RPMI8226 (cell line): ENCODE measurements at regions not wholly inside any gene's neighbourhood (a gene's known extent, or its start where the extent isn't known, plus 50 kb on each side); places are given as distances from the start of the nearest gene placed in this dataset.
"Not testable (repeated sequence)": the region's sequence is repeated elsewhere in the genome, so short reads cannot be mapped to it uniquely, and the experiment has no call there.

Experiments used
- DNase-seq: peaks from one replicate; pipeline ENCODE4 v3.0.0-alpha.2; 2015

DNA sequence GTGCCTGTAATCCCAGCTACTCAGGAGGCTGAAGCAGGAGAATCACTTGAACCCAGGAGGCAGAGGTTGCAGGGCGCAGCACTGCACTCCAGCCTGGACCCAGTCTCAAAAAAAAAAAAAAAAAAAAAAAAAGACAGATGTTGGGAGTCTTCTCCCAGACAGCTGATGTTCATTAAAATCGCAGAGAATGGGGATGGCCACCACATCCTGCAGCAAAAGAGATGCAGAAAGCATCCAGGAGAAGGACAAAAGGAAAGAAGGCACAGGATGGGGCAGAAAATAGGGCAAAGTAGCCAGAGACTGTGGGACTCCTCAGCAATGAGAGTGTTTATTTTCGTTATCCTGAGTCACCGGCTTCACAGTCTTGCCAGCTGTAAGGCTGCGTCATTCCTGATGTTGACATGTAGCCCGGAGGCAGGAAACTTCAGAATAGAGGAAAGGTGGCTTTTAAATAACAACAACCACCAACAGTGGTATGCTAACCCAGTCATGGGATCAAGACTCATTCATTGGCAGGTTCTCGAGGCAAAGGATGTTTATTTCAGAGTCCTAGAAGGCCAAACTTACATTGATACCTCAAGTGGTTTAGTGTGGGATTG lies 149.5 kb upstream of the SVIL start:
- no peak for DNase-seq

DNA sequence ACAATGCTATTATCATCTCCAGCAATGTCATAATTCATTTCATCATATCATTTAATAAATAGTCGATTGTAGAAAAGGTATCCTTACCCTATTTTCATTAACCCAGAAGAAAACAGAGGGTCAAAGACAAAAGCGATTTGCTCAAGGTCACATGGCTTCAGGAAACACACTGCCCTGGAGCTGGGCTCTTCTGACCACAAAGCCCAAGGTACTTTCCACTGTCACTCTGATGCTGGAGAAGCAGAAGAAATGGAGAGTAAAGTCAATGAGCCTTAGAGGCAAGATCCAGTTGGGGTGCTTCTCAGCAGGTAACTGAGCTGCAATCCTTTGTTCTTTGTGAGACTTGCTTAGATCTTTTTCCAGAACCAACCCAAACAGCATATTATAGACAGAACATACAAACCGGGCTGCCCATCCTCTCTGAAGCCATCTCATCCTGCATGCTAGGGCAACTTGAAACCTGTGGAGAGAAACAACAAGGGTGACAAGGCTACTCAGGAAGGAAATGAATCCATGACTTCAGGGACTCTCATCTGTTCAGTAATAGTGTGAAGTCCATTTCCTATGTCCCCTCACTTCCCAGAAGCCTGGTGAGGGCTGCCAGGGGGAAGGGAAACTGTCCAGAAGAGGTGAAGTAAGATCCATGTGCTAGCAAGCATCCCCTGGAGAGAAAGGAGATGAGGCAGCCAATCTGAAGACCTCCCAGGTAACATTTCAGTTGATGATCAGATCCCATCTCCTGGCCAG lies 148.6 kb upstream of the SVIL start:
- DNase-seq: no peak

DNA sequence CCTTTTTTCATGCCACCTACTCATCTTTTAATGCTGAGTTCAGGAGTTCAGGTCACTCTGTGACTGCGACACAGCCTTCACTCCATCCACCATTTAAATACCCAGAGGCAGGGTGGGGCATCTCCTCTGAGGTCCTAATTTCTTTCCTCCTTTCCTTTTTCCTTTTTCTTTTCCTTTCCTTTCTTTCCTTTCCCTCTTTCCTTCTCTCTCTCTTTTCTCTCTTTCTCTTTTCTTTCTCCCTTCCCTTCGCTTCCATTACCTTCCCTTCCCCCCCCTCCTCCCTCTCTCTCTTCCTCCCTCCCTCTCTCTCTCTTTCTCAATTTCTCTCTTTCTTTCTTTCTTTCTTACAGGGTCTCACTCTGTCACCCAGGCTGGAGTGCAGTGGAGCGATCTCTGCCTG lies 145.9 kb upstream of the SVIL start:
- no peak for DNase-seq

DNA sequence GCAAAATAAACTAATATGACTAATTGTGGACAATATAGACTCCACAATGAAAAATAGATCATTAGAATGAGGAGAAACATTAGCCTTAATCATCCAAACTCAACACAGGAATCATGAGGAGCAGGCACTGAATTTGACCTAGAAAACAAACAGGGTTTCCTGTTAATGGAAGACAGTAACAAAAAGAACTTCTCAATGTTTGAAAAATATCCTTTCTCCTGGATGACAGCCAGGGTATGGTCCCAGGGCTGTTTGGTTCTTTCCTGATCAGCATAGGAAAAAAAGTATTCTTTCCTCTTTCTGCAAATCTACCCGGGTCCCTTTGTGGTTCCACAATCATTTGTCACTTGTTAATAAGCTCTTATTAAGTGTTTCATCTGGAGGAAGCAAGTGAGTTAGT lies 145.3 kb upstream of the SVIL start:
- no peak for DNase-seq

DNA sequence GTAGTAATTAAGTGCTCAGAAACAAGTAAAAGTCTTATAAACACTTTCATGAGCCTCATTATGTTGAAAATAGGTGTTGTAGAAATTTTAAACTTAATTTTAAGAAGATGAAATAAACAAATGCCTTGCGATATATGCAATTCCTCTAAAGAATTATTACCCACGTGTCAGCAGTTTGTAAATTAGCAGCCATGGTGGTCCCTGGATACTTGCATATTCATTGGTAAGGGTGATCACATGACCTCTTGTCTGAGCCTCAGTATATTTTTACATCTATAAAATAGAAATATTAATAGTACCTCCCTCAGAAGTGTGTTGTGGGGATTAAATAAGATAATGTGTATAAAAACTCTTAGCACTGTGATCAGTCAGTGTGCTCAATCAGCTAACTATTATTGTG lies 141.5 kb upstream of the SVIL start:
- no peak for DNase-seq

DNA sequence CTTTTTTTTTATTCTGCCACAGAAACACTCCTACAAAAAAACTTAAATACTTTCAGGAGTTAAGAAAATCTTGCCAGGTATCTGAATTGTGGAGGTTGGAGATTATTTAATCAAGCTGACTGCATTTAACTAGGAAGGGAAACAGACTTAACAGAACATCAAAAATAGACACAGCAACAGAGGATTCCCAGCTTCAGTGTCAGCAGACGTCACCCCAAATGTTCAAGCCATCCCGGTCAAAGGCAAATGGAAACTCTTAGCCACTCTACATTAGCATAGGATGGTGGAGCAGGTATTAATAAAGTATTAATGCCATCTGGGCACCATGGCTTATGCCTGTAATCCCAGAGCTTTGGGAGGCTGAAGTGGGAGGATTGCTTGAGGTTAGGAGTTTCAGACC lies 139.7 kb upstream of the SVIL start:
- no peak for DNase-seq

DNA sequence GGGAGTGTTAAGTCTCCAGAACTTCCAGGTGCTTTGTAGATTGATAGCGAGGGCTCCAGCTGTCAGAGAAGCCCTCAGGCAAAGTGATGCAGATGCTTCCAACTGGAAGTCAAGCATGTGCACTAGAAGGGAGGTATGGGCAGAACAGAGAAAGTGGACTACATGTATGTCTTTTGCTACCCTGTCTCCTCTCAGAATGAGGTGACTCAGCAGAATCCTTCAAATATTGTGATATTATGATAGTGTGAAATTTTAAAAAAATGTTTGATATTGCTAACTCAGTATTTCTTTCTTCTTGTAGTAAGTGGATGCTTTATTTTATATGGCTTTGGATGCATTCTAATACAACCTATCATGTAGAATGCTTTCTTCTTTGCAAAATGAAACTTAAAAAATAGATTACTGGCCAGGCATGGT lies 138.9 kb upstream of the SVIL start:
- DNase-seq: no peak

DNA sequence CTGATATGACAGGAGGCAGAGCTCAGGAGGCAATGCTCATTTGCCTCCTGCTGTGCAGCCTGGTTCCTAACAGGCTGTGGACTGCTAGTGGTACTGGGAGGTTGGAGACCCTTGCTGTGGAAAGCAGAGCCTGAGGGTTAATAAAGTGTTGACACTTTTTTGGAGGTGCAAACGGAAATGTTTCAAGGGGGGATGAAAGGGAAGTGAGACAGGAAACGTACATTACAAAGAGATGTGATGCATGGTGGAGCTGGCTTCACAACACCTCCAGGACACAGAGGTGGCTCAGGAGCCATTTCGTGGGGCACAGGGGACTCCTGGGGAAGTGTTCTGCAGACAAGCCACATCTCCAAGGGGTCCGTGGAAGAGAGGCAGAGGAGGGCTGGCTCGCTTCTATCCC lies 137.6 kb upstream of the SVIL start:
- no peak for DNase-seq

DNA sequence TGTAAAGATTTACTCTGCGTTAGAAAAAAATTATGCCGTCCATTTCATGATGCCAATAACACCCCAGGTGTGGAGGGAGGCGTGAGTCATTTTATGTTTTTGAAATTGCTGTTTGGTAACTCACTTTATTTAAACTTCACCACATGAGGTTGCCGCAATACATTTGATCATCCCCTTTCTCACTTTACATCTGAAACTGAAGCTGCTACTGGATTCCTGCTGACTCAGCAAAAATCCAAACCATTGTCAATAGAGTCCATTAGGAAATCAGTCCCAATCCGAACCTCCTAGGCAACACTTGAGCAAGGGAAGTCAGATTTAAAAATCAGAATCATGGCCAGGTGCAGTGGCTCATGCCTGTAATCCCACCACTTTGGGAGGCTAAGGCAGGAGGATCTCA lies 136.6 kb upstream of the SVIL start:
- DNase-seq: no peak

DNA sequence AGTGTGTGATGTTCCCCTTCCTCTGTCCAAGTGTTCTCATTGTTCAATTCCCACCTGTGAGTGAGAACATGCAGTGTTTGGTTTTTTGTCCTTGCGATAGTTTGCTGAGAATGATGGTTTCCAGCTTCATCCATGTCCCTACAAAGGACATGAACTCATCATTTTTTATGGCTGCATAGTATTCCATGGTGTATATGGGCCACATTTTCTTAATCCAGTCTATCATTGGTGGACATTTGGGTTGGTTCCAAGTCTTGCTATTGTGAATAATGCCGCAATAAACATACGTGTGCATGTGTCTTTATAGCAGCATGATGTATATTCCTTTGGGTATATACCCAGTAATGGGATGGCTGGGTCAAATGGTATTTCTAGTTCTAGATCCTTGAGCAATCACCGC lies 134.5 kb upstream of the SVIL start:
- not testable (repeated sequence) for DNase-seq

DNA sequence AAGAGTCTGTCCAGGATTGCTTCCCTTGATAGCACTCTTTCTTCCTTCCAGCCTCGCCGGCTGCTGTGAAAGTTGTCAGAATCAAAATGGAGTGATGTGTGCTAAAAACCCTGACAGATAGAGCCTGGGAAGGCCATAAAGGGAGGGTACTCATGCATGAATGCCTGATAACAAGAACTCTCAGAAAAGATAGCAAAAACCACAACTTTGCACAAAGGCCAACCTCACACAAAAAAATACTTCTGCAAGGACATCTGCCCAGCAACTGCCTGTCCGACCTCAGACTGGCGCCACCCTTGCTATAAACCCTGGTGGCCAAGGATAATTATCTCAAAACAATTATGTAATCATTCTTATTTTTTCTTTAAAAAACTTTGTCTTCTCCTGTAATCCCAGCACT lies 133.2 kb upstream of the SVIL start:
- no peak for DNase-seq

DNA sequence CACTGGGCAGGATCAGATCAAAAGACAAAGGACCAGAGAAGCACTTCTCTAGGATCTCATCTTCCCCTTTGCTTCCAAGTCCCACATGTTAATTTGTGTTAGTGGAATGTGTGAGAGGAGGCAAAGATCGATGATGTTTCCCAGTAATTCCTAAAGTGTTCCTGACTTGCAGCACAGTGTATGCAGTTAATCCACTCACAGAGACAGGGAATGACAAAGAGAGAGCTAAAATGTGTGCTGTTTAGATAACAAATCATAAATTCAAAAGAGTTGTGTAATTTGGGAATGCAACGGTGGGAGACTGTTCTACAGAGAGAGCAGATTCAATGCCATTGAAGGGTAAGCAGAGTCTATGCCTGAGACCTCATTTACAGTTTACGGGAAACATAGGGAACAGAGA lies 132.0 kb upstream of the SVIL start:
- no peak for DNase-seq

DNA sequence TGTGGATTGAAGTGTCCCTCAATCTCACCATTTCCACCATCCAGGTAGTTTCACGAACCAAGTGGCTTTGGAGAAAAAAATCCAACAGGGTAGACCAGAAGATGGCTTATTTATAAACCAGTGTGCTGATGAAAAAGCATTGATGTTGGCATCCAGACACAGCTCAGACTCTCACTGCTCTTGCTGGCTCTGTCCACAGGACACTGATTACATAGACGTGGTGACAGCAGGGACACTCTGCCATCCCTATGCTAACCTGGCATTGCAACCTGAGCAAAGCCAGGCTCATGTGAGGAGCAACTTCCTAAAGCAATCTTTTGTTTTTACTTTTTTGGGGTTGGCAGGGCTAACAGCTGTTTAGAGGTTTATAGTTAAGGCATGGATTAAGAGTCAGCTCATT lies 130.6 kb upstream of the SVIL start:
- DNase-seq: no peak

DNA sequence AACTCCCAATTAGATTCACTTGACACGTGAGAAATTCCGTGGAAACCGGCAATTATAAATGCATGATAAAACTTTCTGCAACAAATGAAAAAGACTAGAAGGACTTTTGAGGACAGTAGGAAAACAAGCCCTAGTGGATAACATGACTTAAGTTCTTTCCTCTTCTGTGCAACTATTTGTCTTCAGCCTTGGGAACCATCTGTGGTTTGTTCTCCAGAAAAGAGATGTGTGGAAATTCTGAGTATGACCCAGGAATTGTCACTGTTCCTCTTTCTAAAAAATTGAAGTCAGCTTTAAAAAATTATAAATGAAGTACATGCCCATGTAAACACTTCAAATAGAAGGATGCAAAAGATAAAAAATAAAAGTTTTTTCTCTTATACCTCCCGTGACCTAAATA lies 128.6 kb upstream of the SVIL start:
- no peak for DNase-seq

DNA sequence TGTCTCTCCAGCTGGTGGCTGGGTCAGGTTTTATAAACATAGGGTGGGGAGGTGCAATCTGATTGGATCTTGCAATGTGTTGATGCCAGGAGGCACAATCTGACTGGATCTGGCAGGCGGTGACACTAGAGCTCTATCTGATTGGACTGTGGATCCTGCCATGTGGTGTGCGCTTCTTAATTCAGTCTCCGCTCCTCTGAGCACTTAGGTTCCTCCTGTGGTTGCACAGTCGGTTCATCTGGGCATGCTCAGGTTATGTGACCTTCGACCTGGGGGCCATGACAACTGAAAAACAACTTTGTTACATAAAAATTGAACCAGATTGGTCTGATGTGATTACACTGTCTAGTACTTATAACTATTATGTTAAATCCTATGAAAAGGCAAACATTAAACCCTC lies 127.1 kb upstream of the SVIL start:
- no peak for DNase-seq

DNA sequence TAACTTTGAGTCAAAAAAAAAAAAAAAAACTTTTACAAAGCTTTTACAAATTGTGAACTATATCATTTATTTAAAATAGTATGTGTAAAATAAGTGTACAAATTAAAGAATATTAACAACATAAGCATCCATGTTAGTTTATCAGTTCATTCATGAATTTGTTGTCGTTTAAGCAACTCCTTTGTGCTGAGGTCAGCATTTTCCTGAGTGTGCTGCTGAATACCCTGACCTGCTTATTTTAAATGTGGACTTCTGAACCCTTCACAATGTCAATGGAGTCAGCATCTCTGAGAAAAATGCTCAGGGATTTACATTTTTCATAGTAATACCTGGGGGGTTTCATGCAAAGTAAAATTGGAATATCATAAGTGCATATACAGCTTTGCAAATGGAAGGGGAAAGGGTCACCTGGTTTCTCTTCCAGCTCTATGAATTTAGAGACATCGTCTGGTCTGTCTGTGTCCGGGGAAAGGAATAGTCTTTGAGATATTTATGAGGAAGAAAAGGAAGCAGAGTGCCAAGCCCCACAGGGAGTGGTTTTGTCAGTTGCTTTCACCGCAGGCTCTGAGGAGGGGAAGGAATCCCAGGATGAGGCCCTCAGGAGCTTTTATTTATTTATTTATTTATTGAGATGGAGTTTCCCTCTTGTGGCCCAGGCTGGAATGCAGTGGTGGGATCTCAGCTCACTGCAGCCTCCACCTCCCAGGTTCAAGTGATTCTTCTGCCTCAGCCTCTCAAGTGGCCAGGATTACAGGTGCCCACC lies 125.5 kb upstream of the SVIL start:
- peak; percentile 25 for DNase-seq

DNA sequence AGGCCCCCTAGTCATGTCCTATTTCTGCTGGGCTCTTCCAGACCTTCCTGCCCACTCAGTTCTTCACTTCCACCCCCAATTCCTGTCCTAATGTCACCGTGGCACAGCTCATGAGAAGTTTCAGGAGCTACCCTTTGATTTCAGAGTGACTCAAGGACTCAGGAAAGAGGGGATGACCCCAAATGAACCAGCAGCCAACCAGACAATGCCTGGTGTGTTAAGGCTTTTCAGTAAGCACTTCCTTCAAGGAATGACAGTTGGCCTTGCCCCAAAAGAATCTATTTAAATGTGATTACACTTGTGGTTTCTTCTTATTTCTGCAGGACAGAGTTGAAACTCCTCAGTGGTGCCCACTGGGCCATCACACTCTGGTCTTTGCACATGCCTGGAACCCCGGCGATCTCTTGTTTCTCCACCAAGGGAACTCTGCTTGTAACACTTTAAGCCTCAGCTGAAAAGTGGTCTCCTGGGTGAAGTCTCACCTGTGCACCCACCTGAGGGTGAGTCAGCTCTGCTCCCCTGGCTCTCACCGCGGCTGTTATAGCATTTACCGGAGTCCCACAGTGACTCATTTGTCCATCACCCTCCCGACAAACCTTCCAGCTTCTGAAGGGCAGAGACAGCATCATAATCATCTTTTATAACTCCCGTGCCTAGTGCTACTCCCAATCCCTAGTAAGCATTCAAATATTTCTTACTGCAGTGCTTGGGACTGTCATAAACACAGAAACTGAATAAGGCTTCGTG lies 123.0 kb upstream of the SVIL start:
- DNase-seq: no peak

DNA sequence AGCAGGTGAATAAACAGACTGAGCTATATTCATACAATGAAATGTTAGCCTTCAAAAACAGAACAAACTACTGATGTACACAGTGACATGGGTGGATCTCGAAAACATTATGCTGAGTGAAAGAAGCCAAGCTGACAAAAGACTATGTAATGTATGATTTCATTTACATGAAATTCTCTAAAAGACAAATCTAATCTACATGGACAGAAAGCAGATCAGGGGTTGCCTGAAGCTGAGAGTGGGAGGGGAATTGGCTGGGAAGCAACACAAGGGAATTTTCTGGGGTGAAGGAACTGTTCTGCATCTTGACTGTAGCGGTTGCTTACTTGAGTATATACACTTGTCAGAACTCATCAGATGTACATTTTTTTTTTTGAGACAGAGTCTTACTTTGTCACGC lies 121.7 kb upstream of the SVIL start:
- DNase-seq: no peak

DNA sequence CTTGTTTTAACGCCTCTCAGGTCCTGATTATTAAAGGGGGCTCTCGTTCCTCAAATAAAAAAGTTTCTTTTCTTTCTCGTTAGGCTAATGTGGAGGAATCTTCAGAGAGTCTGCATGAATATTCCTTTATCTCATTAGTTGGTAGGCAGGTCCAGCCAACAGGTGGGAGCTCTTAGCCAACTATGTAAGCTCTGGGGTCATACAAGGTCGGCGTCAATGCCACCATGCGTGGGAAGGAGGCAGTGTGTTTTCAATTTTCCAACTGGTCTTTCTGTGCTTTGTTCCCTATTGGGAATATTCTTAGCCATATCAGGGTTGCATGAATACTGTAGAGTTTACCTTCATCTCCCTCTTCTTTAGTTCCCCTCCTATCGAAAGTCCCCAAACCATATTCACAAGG lies 118.5 kb upstream of the SVIL start:
- DNase-seq: no peak

DNA sequence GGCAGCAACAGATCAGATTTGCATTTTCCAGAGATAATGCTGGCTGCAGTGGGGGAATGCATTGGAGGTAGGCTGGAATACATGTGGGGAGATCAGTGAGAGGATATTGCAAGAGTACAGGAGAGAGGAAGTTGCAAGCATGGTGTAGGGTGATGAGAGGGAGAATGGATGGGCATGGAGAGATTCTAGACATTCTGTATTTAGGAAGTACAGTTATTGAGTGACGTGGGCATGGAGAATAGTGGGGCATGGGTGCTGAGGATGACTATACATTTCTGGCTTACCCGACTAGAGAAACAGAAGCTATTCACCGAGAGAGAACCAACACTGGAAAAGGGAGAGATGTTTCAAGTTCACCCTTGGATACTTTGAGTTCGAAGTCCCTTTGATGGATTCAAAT lies 116.9 kb upstream of the SVIL start:
- no peak for DNase-seq

DNA sequence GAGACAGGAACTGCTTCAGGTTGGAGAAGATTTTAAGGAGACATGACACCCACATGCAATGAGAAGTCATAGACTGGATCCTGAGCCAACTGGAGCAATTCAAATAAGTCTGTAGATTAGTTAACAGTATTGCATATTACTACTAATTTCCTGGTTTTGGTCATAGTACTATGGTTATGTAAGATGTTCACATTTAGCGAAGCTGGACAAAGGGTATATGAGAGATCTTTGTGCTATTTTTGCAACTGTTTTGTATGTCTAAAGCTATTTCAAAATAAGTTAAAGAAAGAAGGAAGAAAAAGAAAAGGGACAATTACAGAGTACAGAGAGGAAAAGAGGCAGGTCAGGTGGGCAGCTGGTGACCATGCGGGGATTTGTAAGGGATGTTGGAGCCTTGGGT lies 116.5 kb upstream of the SVIL start:
- DNase-seq: no peak

DNA sequence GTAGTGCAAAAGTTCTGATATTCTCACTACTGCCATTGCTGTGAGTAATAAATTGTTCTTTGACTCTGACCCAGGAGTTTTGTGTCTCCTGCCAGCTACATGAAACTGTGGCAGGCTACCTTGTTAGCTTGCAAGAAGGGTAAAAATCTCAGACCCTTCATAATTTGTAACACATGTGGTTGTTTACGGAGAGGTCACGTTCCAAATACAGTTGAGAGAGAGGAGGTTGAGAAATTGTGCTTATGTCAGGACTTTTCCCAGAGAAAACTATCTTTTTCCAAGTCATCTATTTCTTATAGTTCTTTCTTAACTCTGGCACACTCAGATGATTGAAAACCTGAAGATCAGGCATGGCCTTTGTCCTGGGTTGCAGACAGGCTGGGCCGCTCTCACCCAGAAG lies 114.4 kb upstream of the SVIL start:
- no peak for DNase-seq

DNA sequence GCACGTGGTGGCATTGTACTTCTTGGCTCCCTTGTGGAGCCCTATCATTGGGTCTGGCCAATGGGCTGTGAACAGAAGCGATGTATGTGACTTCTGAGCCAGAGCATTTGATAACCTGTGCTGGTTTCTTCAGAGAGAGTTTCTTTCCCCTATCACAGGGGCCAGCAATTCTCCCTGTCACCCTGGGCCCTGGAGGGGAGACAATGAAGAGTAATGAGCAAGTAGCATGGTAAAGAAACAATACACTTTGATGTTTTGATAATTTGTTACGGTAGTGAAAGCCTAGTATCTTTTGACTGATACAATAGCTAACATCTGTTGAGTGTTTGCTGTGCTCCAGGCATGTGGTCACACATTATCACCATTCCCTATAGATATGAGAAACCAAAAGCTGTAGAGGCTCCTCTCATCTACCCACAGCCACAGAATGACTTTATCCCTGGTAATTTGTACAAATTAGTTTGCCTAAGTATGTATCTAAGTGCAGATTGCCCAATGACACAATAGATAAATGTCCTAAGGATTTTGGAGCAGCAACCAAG lies 113.4 kb upstream of the SVIL start:
- no peak for DNase-seq
